Erythroblast (primary cell): ENCODE measurements at regions not wholly inside any gene's neighbourhood (a gene's known extent, or its start where the extent isn't known, plus 50 kb on each side); places are given as distances from the start of the nearest gene placed in this dataset.
"Not testable (repeated sequence)": the region's sequence is repeated elsewhere in the genome, so short reads cannot be mapped to it uniquely, and the experiment has no call there.

Experiments used
- GATA1 ChIP-seq: IDR thresholded peaks from 2 replicates; pipeline ENCODE4 v1.6.1; 2011; ENCODE audit warnings: low read depth, mild to moderate bottlenecking, control low read depth, low read length, moderate library complexity
- POLR2A ChIP-seq: IDR thresholded peaks from 2 replicates; pipeline ENCODE4 v1.6.1; 2011; ENCODE audit warnings: mild to moderate bottlenecking, low read length

DNA sequence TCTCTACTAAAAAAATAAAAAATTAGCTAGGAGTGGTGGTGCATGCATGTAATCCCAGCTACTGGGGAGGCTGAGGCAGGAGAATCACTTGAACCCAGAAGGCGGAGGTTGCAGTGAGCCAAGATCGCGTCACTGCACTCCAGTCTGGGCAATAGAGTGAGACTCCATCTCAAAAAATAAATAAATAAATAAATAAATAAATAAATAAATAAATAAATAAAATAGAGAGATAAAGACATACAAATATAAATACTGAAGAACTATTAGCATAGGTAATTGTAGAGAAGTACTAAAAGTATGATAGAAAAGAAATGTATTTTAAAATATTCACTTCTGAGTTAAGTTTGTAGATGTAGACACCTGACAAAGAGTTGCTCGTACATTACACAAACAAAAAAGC lies 1652.4 kb downstream of the TP53TG3F start:
- TF ChIP-seq POLR2A, GATA1: not testable (repeated sequence)
